T-helper 1 cell (primary cell): ENCODE measurements at regions not wholly inside any gene's neighbourhood (a gene's known extent, or its start where the extent isn't known, plus 50 kb on each side); places are given as distances from the start of the nearest gene placed in this dataset.

ENCODE experiments used
- DNase-seq, 5 donors: peaks; one replicate each; pipeline ENCODE4 v3.0.0-alpha.2; 2012 to 2020

- DNase-seq, result no peak
These were observed 87.4 kb upstream of the CD180 start for GRCh38 chr5:67283988-67284487.

GRCh38 chr5:67283275-67283987 lies 86.8 kb upstream of the CD180 start:
- DNase-seq, result no peak

- DNase-seq, result no peak
These were observed 85.3 kb upstream of the CD180 start for GRCh38 chr5:67281874-67282273.

- DNase-seq, result no peak
These were observed 77.2 kb upstream of the CD180 start for GRCh38 chr5:67273689-67274356.

DNA sequence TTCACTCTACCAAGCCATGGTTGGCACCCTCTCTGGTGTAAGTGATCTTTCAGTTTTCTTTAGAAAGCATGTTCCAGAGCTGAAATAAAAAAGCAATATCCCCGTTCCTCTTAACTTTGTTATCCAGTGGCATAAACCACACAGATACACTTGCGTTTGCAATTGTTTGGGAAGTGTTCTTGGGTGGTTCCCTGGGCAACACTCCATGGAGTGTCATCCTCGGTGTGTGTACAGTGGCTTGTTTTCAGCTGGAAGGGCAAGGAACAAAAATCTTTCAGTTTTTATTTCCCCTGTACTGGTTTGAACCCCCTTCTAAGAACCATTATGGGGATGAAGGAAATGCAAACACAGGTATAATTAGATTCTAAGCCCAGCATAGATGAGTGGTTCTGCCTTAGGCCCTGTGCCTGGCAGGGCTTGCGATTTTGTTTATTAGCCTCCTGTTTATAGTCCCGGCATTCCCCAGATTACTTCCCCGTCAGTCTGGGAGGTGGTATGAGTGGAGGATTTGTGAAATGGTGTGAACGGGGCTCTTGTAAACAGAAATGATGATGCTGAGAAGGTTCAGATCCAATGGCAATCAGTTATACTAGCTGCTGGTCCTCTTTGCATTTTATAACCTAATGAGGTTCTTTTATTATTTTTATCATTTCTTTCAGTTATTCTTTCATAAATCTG lies 76.0 kb upstream of the CD180 start:
- no peak for DNase-seq

GRCh38 chr5:67268231-67269021 lies 71.8 kb upstream of the CD180 start:
- no peak for DNase-seq

DNA sequence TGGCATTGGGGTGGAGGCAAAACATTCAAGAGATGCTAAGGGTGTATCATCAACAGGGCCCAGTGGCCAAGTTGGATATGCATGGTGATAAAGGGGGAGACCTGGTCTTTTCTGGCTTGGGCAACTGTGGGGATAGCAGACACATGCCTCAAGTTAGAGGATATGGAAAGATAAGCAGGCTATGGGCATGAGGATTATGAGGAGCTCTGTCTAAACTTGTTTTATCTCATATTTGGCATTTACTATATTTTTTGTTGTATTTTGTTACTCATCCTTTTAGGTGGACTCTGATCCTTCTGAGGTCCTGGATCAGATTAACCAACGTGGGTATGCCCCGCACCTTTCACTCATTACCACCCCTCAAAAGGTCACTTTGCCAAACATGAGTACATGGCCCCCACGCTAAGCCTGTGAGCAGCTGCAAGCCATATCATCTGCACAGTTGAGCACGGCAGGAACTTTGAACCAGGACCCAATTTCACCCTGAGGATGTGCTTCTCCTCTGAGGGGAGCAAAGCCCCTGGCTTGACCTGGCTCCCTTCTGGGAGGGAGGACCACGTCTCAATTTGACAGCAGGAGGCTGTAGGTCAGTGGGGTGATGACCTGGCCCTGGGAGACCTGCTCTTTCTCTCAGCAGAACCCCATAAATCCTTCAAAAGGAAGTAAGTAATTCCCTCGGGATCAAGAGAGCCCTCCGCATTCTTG lies 71.1 kb upstream of the CD180 start:
- DNase-seq, result no peak

DNA sequence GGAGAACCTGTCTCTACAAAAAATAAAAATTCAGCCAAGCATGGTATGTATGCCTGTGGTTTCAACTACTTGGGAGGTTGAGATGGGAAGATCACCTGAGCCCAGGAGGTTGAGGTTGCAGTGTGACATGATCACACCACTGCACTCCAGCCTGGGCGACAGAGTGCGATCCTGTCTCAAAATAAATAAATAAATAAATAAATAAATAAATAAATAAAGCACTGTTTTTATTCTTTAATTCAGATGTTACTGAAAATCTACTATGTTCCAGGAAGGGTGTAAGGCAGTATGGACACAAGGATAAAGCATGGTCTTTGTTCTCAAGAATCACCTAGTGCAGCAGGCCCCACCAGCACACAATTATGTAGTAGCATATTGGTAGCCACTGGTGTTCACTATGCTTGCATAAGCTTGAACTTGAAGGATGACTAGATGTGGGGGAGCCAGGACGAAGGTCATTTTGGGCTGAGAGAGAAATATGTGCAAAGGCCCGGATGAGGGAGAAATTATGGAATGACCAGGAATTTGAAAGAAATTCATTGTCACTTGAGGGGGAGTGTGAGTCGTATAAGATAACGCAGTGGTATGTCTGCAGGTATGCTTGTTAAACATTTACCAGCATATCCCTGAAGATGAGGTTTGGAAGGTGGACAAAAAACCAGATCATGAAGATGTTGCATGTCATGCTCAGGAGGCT lies 70.2 kb upstream of the CD180 start:
- no peak for DNase-seq

DNA sequence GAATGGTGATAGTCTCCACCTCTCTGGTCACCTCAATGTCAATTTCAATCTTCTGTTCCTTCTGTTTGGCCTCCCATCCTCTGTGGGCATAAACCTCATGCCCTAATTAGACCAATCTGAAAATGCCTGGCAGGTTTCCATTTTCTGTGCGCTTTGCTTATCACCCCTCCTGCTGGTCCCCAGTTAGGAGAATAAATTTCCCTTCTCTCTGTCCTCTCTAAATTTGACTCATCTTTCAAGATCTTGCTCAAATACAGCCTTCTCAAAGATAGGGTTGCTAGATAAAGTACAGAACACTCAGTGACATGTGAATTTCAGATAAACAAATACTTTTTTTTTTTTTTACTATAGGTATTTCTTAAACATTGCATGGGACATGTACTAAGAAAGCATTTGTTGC lies 69.4 kb upstream of the CD180 start:
- no peak for DNase-seq

- DNase-seq, result no peak
These were observed 67.2 kb upstream of the CD180 start for GRCh38 chr5:67263656-67264408.

DNA sequence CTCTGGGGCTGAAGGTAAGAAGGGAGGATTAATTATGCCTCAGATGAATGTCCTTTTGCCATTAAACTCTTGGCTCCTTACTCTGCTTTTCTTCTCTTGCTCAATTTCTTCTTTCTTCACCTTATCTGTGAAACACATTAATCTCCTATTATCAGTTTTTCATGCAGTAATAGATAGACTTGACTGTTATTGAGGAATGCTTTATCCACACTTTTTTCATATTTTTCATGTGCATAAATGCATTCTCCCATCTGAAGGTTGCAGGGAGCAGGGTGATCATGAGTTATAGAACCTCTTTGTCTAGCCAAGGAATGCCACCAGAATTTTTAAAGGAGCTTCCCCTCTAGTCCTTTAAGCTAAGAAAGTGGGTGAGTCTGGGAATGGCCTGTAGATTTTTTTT lies 66.4 kb upstream of the CD180 start:
- DNase-seq, result no peak

DNA sequence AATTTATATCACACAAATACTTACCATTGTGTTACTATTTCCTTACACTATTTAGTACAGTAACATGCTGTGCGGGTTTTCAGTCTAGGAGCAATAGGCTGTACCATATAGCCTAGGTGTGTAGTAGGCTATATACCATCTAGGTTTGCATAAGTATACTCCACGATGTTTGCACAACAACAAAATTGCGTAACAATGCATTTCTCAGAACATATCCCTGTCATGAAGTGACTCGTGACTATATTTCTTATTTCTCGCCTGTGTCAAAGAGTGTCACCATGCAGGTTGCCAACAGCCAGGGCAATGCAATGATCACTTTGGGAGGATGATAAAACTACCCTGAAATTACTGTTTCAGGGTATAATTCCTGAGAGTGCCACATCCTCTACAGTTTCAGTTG lies 65.6 kb upstream of the CD180 start:
- no peak for DNase-seq

DNA sequence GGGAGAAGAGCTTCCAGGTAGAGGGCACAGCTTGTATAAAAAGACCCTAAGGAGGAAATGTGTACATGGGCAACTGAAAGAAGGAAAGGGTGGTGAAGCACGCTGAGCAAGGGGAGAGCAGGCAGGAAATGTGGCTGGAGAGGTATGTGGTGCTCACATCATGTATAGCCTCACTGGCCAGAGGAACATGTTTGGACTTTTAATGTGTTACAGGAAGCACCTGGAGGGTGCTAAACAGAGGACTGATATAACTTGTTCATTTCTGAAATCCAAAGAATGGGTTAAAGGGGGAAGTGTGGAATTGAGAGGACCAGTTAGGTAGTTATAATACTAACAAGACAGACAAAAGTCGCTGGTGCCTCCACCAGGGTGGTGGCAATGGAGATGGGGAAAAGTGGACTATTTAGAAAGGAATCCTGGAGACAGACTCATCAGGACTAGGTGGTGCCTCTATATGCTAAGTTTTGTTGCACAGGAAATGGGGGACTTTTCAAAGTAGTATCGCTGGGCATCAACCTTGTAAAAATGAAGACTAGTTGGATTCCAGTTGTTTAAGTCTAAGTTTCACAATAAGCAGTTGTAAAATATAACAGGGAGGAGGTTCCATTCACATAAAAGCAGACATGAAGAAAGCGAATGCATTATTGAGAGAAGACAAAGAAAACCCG lies 63.1 kb upstream of the CD180 start:
- no peak for DNase-seq

DNA sequence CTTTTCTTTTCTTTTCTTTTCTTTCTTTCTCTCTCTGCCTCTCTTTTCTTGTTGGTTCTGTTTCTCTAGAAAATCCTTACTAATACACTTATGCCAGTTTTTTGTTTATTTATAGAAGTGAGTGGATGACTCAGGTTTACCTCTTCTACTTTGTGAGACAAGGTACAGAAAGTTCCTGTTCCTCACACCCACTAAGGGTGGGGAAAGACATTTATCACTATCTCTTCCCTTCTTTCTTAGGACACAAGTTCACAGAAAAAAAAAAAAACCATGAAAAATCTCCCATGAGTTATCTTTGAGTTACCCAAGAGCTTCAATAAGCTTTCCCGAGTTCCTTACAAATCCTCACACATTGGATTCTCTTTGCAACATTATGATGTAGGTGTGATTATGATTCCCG lies 60.9 kb upstream of the CD180 start:
- DNase-seq, result no peak

DNA sequence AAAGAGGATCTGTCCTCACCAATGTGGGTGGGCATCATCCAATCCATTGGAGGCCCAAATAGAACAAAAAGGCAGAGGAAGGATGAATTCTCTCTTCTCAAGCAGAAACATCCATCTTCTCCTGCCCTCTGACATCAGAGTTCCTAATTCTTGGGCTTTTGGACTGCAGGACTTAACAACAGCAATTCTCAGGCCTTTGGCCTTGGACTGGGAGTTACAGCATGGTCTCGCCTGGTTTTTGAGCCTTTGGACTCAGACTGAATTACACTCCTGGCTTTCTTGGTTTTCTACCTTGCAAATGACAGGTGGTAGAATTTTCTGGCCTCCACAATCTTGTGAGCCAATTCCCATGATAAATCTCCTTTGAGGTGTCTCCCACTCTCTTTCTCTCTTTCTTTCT lies 60.5 kb upstream of the CD180 start:
- no peak for DNase-seq

- DNase-seq, result no peak
These were observed 59.3 kb upstream of the CD180 start for GRCh38 chr5:67255881-67256280.

DNA sequence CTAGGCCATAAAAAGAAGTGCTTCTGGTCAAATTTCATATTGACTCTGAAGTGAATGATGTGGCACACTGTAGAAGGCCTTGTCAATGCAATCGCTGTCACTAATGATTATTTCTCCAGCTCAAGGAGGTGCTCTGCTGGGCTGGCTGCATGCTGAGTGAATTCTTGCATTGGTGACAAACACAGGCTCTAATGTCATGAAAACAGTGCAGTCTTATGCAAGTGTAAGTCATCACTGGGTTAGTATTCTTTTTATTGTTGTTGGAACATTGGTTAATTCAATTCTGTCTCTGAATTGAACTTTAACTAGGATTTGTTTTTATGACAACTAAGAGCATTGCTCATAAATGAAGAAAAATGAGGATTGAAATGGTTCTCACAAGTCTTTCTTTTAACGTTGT lies 57.3 kb upstream of the CD180 start:
- no peak for DNase-seq

- DNase-seq, result no peak
These were observed 52.9 kb upstream of the CD180 start for GRCh38 chr5:67249590-67249895.

- no peak for DNase-seq
These were observed 52.3 kb upstream of the CD180 start for GRCh38 chr5:67248703-67249589.
